H9 (cell line): ENCODE measurements at regions not wholly inside any gene's neighbourhood (a gene's known extent, or its start where the extent isn't known, plus 50 kb on each side); places are given as distances from the start of the nearest gene placed in this dataset.
"Not testable (repeated sequence)": the region's sequence is repeated elsewhere in the genome, so short reads cannot be mapped to it uniquely, and the experiment has no call there.

ENCODE experiments used
- DNase-seq: peaks from one replicate; pipeline ENCODE4 v3.0.0-alpha.2; 2017
- H2AFZ ChIP-seq: one replicate; pipeline ENCODE4 v1.6.1; 2013; ENCODE audit warnings: mild to moderate bottlenecking, low read length, control low read depth, moderate library complexity
- H2AK5ac ChIP-seq: 2 replicates; pipeline ENCODE4 v1.6.1; 2013; ENCODE audit warnings: low read length, control low read depth, mixed read lengths; ENCODE audit not compliant: insufficient read length
- H2BK120ac ChIP-seq: one replicate; pipeline ENCODE4 v1.6.1; 2013; ENCODE audit warnings: low read depth, mild to moderate bottlenecking, low read length, control low read depth, inconsistent platforms; ENCODE audit not compliant: poor library complexity, severe bottlenecking
- H2BK12ac ChIP-seq: 2 replicates; pipeline ENCODE4 v1.6.1; 2013; ENCODE audit warnings: low read length, control low read depth, mixed read lengths, low read depth; ENCODE audit not compliant: insufficient read length
- H2BK15ac ChIP-seq: 2 replicates; pipeline ENCODE4 v1.6.1; 2013; ENCODE audit warnings: low read depth, low read length, control low read depth
- H2BK20ac ChIP-seq: one replicate; pipeline ENCODE4 v1.6.1; 2013; ENCODE audit warnings: low read depth, mild to moderate bottlenecking, low read length, control low read depth, inconsistent platforms; ENCODE audit not compliant: poor library complexity, severe bottlenecking
- H2BK5ac ChIP-seq: 2 replicates; pipeline ENCODE4 v1.6.1; 2013; ENCODE audit warnings: low read length, control low read depth, mixed read lengths; ENCODE audit not compliant: insufficient read length
- H3K14ac ChIP-seq: 2 replicates; pipeline ENCODE4 v1.6.1; 2013; ENCODE audit warnings: low read length, control low read depth; ENCODE audit not compliant: insufficient read depth
- H3K18ac ChIP-seq: 2 replicates; pipeline ENCODE4 v1.6.1; 2013; ENCODE audit warnings: low read depth, mild to moderate bottlenecking, mixed read lengths, low read length, control low read depth; ENCODE audit not compliant: insufficient read length
- H3K23ac ChIP-seq: 2 replicates; pipeline ENCODE4 v1.6.1; 2013; ENCODE audit warnings: low read length, control low read depth, mixed read lengths, low read depth; ENCODE audit not compliant: insufficient read length
- H3K23me2 ChIP-seq: 2 replicates; pipeline ENCODE4 v1.6.1; 2013; ENCODE audit warnings: low read depth, mild to moderate bottlenecking, mixed read lengths, low read length, control low read depth; ENCODE audit not compliant: insufficient read length, poor library complexity, severe bottlenecking
- H3K27ac ChIP-seq: 2 replicates; pipeline ENCODE4 v1.5.1; 2013; ENCODE audit warnings: low read length, control low read depth, mixed read lengths, low read depth; ENCODE audit not compliant: insufficient read length
- H3K27me3 ChIP-seq: 2 replicates; pipeline ENCODE4 v1.6.1; 2013; ENCODE audit warnings: low read length, control low read depth, inconsistent platforms; ENCODE audit not compliant: insufficient read depth
- H3K4ac ChIP-seq: 2 replicates; pipeline ENCODE4 v1.6.1; 2013; ENCODE audit warnings: low read depth, mild to moderate bottlenecking, control low read depth, inconsistent platforms, low read length, moderate library complexity
- H3K4me1 ChIP-seq: 2 replicates; pipeline ENCODE4 v1.6.1; 2013; ENCODE audit warnings: low read length, control low read depth, inconsistent platforms; ENCODE audit not compliant: insufficient read depth
- H3K4me2 ChIP-seq: 2 replicates; pipeline ENCODE4 v1.6.1; 2013; ENCODE audit warnings: low read length, control low read depth, mixed read lengths; ENCODE audit not compliant: insufficient read length, insufficient read depth
- H3K56ac ChIP-seq: 2 replicates; pipeline ENCODE4 v1.6.1; 2013; ENCODE audit warnings: low read depth, mild to moderate bottlenecking, mixed read lengths, low read length, control low read depth; ENCODE audit not compliant: insufficient read length
- H3K79me1 ChIP-seq: 2 replicates; pipeline ENCODE4 v1.6.1; 2013; ENCODE audit warnings: low read depth, mild to moderate bottlenecking, moderate library complexity, low read length, control low read depth, inconsistent platforms; ENCODE audit not compliant: insufficient read depth, poor library complexity, severe bottlenecking
- H3K79me2 ChIP-seq: 2 replicates; pipeline ENCODE4 v1.6.1; 2013; ENCODE audit warnings: low read length, control low read depth, inconsistent platforms; ENCODE audit not compliant: insufficient read depth
- H3K9ac ChIP-seq: 2 replicates; pipeline ENCODE4 v1.6.1; 2013; ENCODE audit warnings: low read length, control low read depth, mixed read lengths; ENCODE audit not compliant: insufficient read length; ENCODE audit errors: extremely low read depth
- H3K9me3 ChIP-seq: one replicate; pipeline ENCODE4 v1.6.1; 2013; ENCODE audit warnings: low read depth, low read length, inconsistent platforms; ENCODE audit not compliant: control insufficient read depth
- H3T11ph ChIP-seq: one replicate; pipeline ENCODE4 v1.6.1; 2013; ENCODE audit warnings: mild to moderate bottlenecking, low read length, control low read depth, inconsistent platforms
- H4K20me1 ChIP-seq: one replicate; pipeline ENCODE4 v1.6.1; 2013; ENCODE audit not compliant: control insufficient read depth, insufficient read length, insufficient read depth
- H4K5ac ChIP-seq: 2 replicates; pipeline ENCODE4 v1.6.1; 2013; ENCODE audit warnings: low read depth, mild to moderate bottlenecking, mixed read lengths, low read length, control low read depth; ENCODE audit not compliant: insufficient read length
- H4K8ac ChIP-seq: replicated peaks from 2 replicates; pipeline ENCODE4 v1.6.1; 2013; ENCODE audit warnings: low read length, control low read depth, mixed read lengths, low read depth; ENCODE audit not compliant: insufficient read length
- H4K91ac ChIP-seq: 2 replicates; pipeline ENCODE4 v1.6.1; 2013; ENCODE audit warnings: low read depth, mild to moderate bottlenecking, moderate library complexity, mixed read lengths, low read length, control low read depth; ENCODE audit not compliant: insufficient read length
- H3K27ac Mint-ChIP-seq, 3 experiments: 2 replicates in 2 of 3; 3 replicates in 1 of 3; pipeline ENCODE4 v1.8.0; 2020 to 2021; ENCODE audit warnings: mixed read lengths in 3 of 3, mild to moderate bottlenecking in 1 of 3, moderate library complexity in 1 of 3
- H3K27me3 Mint-ChIP-seq: 2 replicates; pipeline ENCODE4 v1.8.0; 2021; ENCODE audit warnings: low read depth, mild to moderate bottlenecking, moderate library complexity, mixed read lengths
- H3K36me3 Mint-ChIP-seq, 3 experiments: 2 replicates in 2 of 3; 3 replicates in 1 of 3; pipeline ENCODE4 v1.8.0; 2020 to 2021; ENCODE audit warnings: low read depth in 3 of 3, mixed read lengths in 3 of 3; ENCODE audit not compliant: insufficient read depth in 1 of 3
- H3K4me1 Mint-ChIP-seq, 2 experiments: 2 replicates each; pipeline ENCODE4 v1.8.0; 2020; ENCODE audit warnings: mixed read lengths in 2 of 2
- H3K4me3 Mint-ChIP-seq, 2 experiments: 2 replicates in 1 of 2; 3 replicates in 1 of 2; pipeline ENCODE4 v1.8.0; 2020 to 2021; ENCODE audit warnings: mild to moderate bottlenecking in 2 of 2, mixed read lengths in 2 of 2, moderate library complexity in 1 of 2
- H3K9me3 Mint-ChIP-seq, 2 experiments: 2 replicates in 1 of 2; 3 replicates in 1 of 2; pipeline ENCODE4 v1.8.0; 2020; ENCODE audit warnings: mild to moderate bottlenecking in 2 of 2, mixed read lengths in 2 of 2, moderate library complexity in 1 of 2
- CTCF ChIP-seq: fragments of 200-600 bp; sonication (generic); conservative IDR thresholded peaks from 3 replicates; pipeline ENCODE4 v1.8.0; 2021; ENCODE audit warnings: antibody characterized with exemption, mild to moderate bottlenecking
- WGBS: extraction: QIAGEN DNeasy Blood & Tissue Kit; methylation state at CpG from one replicate; pipeline ENCODE4 v1.1.7; 2013; ENCODE audit warnings: missing lambda C conversion rate, low lambda C conversion rate, mixed read lengths; ENCODE audit not compliant: insufficient read length; ENCODE audit errors: extremely low coverage; 5-methylcytosine and 5-hydroxymethylcytosine counted together

- Histone ChIP-seq H2BK120ac (no peak overlapping the region), H3K79me1 (no peaks in the 10 kb centered on the region), H3K4me2 (no peak overlapping the region), H3K23ac (no peak overlapping the region), H3K27me3 (no peaks in the 10 kb centered on the region), H2AFZ (no peak overlapping the region), H3K4me1 (no peaks in the 10 kb centered on the region), H3K27ac (no peak overlapping the region), H3T11ph (no peak overlapping the region), H4K8ac (no peak overlapping the region), H2AK5ac (no peak overlapping the region), H3K9ac (no peak overlapping the region), H2BK15ac (no peak overlapping the region), H2BK20ac (no peak overlapping the region), H3K79me2 (no peaks in the 10 kb centered on the region), H3K9me3 (no peaks in the 10 kb centered on the region), H3K56ac (no peak overlapping the region), H3K18ac (no peak overlapping the region), H4K5ac (no peak overlapping the region), H2BK5ac (no peak overlapping the region), H3K14ac (no peak overlapping the region), H2BK12ac (no peak overlapping the region), H3K23me2 (no peaks in the 10 kb centered on the region), H4K91ac (no peak overlapping the region), H3K4ac (no peak overlapping the region), H4K20me1 (no peaks in the 10 kb centered on the region)
- TF ChIP-seq CTCF, result no peak
- Mint-ChIP-seq H3K4me1 (no peaks in the 10 kb centered on the region), H3K4me3 (no peak overlapping the region), H3K27me3 (no peaks in the 10 kb centered on the region), H3K36me3 (no peaks in the 10 kb centered on the region), H3K9me3 (no peaks in the 10 kb centered on the region), H3K27ac (no peak overlapping the region; a peak in 1 of 7 replicates)
- no CpG with 5 or more reads among the region's 4 CpGs for WGBS
- no peak for DNase-seq
Measured at GRCh38 chr6:114874410-114874809, 531.6 kb upstream of the HS3ST5 start.

- not testable (repeated sequence) for H3K9ac ChIP-seq, H3K27ac Mint-ChIP-seq, H3K36me3 Mint-ChIP-seq, H4K20me1 ChIP-seq, H2BK20ac ChIP-seq, H3K23me2 ChIP-seq, H3K56ac ChIP-seq, H3K79me2 ChIP-seq, H3K4ac ChIP-seq, H3K4me1 ChIP-seq, H3K79me1 ChIP-seq, H3K4me1 Mint-ChIP-seq, H3K27me3 ChIP-seq, H3K4me3 Mint-ChIP-seq, H3T11ph ChIP-seq, H3K14ac ChIP-seq, H3K9me3 ChIP-seq, H3K27ac ChIP-seq, H3K18ac ChIP-seq, H4K91ac ChIP-seq, H3K23ac ChIP-seq, H2AFZ ChIP-seq, H2BK12ac ChIP-seq, H4K8ac ChIP-seq, H2AK5ac ChIP-seq, H3K4me2 ChIP-seq, H3K27me3 Mint-ChIP-seq, H2BK15ac ChIP-seq, H4K5ac ChIP-seq, H2BK120ac ChIP-seq, DNase-seq, H2BK5ac ChIP-seq
- WGBS, result no CpG with 5 or more reads among the region's 14 CpGs
- H3K9me3 Mint-ChIP-seq, result peaks cover 7 to 10% of the 10 kb centered on the region in 2 experiments; a peak in 4 of 5 replicates
Measured at GRCh38 chr6:114865506-114865905, 522.7 kb upstream of the HS3ST5 start.
